Stimulated activated CD8-positive, alpha-beta memory T cell treated with anti-CD3 and anti-CD28 coated beads, Interleukin-2, amount 100 ng/mL, for 1 hour (primary cell): ENCODE measurements at regions not wholly inside any gene's neighbourhood (a gene's known extent, or its start where the extent isn't known, plus 50 kb on each side); places are given as distances from the start of the nearest gene placed in this dataset.
"Not testable (repeated sequence)": the region's sequence is repeated elsewhere in the genome, so short reads cannot be mapped to it uniquely, and the experiment has no call there.

Experiments
- DNase-seq, 2 donors: peaks; one replicate each; pipeline ENCODE4 v3.0.0-alpha.2; 2020; ENCODE audit warnings: low read depth in 2 of 2

DNA sequence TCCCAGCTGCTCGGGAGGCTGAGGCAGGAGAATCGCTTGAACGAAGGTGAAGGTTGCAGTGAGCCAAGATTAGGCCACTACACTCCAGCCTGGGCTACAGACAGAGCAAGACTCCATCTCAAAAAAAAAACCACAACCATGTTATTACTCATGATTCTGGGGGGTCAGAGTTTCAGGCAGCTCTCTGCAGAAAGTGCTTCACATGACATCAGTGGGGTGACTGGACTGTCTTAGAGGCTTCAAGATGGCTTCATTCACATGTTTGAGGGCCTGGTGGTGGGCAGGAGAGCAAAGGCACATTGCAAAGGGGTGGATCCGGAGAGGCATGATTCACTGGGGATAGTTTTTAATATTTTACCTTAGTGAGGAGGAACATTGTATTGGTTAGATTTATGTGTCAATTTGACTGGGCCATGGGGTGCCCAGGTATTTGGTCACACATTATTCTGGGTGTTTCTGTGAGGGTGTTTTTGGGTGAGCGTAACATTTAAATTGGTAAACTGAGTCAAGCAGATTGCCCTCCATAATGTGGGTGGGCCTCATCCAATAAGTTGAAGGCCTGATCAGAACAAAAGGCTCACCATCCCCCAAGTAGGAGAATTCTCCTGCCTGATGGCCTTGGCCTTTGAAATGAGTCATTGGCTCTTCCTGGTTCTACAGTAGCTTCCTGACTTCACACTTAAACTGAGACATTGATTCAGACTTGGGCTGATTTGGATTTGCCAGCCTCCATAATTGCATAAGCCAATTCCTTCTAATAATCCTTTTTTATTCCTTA lies 109.8 kb downstream of the GOSR1 start:
- no peak for DNase-seq

GRCh38 chr17:30584810-30585209 lies 107.6 kb downstream of the GOSR1 start:
- DNase-seq = no peak

GRCh38 chr17:30580916-30581315 lies 103.7 kb downstream of the GOSR1 start:
- DNase-seq = no peak

DNA sequence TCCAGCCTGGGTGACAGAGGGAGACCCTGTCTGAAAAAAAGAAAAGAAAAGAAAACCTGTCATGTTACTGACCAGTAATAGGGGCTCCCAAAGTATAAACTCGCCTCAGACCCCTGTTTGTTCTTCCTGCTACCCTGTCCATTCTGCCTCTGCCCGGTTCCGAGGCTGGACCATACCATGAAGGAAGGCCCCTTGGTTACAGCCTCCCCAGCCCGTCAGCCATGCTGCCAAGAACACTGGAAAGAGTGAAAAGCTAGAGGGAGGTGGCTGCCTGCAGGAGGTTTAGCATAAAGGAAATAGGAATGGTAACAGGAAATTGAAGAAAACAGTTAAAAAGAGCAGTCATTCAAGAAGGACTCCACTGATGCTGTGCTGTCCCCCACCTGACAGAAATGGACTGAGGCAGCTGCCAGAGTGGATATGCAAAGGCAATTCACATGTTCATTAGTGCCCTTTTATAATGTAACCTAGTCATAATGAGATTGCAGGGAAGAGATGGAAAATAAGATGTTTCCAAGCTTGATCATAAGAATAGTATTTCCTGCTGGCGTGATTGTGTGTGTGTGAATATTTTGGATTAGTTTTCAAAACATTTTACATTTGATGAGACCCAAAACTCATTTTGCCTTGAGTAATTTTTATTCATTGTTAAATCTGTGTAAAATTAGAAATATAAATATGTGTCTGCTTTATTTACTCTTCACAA lies 102.6 kb downstream of the GOSR1 start:
- DNase-seq = no peak

DNA sequence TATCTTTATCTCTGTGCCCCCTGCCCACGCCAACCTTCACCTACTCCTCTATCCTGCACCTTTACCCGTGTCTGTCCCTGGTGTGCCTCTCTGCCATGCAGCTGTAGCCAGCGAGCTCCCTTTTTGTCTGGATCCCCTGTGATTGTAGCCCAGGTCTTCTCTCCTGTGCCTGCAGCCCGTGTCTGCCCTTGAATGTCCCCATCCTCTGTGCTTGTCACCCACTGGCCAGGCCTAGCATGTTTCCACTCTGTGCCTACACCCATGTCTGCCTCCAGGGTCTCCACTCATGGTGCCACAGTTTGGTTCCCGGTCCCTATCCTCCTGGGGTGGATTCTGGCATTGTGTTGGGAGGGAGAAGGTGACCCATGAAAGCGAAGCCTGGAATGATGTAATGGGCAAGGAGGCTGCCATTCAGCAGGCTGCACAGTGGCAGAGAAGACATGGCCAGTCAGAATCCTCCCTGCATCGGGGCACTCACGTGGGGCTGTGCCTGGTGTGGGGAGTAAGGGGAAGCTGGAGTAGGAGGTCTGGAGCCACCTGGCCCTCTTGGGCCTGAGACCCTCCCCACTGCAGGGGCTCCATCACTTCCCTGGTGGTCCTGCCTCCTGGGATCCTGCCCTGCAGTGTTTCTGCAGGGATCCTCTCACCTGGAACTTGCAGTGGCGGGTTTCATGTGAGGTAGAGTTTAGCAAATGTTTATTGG lies 101.0 kb downstream of the GOSR1 start:
- not testable (repeated sequence) for DNase-seq
